Hematopoietic multipotent progenitor cell treated with erythropoietin and hydrocortisone succinate and interleukin-3 and kit ligand, for 15 days (in vitro differentiated cells): ENCODE measurements at regions not wholly inside any gene's neighbourhood (a gene's known extent, or its start where the extent isn't known, plus 50 kb on each side); places are given as distances from the start of the nearest gene placed in this dataset.

Source experiments
- DNase-seq: peaks from one replicate; pipeline ENCODE4 v3.0.0-alpha.2; 2015; ENCODE audit warnings: low spot score

- no peak for DNase-seq
These were observed 184.7 kb upstream of the PREP start for GRCh38 chr6:105587349-105588122.

- no peak for DNase-seq
These were observed 175.4 kb upstream of the PREP start for GRCh38 chr6:105578179-105578707.

- DNase-seq = no peak
These were observed 170.7 kb upstream of the PREP start for GRCh38 chr6:105573556-105573955.

GRCh38 chr6:105573138-105573537 lies 170.3 kb upstream of the PREP start:
- no peak for DNase-seq

- DNase-seq = no peak
These were observed 167.5 kb upstream of the PREP start for GRCh38 chr6:105570416-105570815.

GRCh38 chr6:105569706-105570105 lies 166.8 kb upstream of the PREP start:
- no peak for DNase-seq

- DNase-seq = no peak
These were observed 165.9 kb upstream of the PREP start for GRCh38 chr6:105568751-105569150.

GRCh38 chr6:105568142-105568541 lies 165.3 kb upstream of the PREP start:
- DNase-seq = no peak

GRCh38 chr6:105567140-105567539 lies 164.3 kb upstream of the PREP start:
- no peak for DNase-seq

GRCh38 chr6:105566503-105566902 lies 163.6 kb upstream of the PREP start:
- DNase-seq = no peak

GRCh38 chr6:105564121-105564902 lies 161.4 kb upstream of the PREP start:
- DNase-seq = no peak

GRCh38 chr6:105562027-105562426 lies 159.1 kb upstream of the PREP start:
- DNase-seq = no peak

GRCh38 chr6:105561486-105561885 lies 158.6 kb upstream of the PREP start:
- no peak for DNase-seq

- no peak for DNase-seq
These were observed 157.8 kb upstream of the PREP start for GRCh38 chr6:105560611-105561066.

GRCh38 chr6:105557291-105557690 lies 154.4 kb upstream of the PREP start:
- DNase-seq = no peak

GRCh38 chr6:105553171-105553570 lies 150.3 kb upstream of the PREP start:
- no peak for DNase-seq

- no peak for DNase-seq
These were observed 148.2 kb upstream of the PREP start for GRCh38 chr6:105550955-105551620.

- DNase-seq = no peak
These were observed 143.9 kb upstream of the PREP start for GRCh38 chr6:105546754-105547153.

GRCh38 chr6:105545947-105546731 lies 143.3 kb upstream of the PREP start:
- no peak for DNase-seq

GRCh38 chr6:105545228-105545920 lies 142.5 kb upstream of the PREP start:
- DNase-seq = no peak

GRCh38 chr6:105539911-105540310 lies 137.0 kb upstream of the PREP start:
- no peak for DNase-seq
